Keratinocyte (primary cell): ENCODE measurements at regions not wholly inside any gene's neighbourhood (a gene's known extent, or its start where the extent isn't known, plus 50 kb on each side); places are given as distances from the start of the nearest gene placed in this dataset.

Experiments used
- EZH2 ChIP-seq: IDR thresholded peaks from one replicate; pipeline ENCODE4 v1.6.1; 2012; ENCODE audit warnings: inconsistent platforms, mild to moderate bottlenecking, low read length, moderate library complexity
- TF ChIP-seq, protein P1 (sequence below), 3 experiments: IDR thresholded peaks in 1 of 3; conservative IDR thresholded peaks in 1 of 3; optimal IDR thresholded peaks in 1 of 3; 2 replicates in 2 of 3; 3 replicates in 1 of 3; pipeline versions ENCODE3 to v1.5.1; 2011; ENCODE audit warnings: low read length in 3 of 3, mild to moderate bottlenecking in 3 of 3, moderate library complexity in 2 of 3, control low read depth in 1 of 3, inconsistent platforms in 1 of 3; ENCODE audit not compliant: insufficient read depth in 2 of 3; ENCODE audit errors: extremely low read depth in 1 of 3

DNA sequence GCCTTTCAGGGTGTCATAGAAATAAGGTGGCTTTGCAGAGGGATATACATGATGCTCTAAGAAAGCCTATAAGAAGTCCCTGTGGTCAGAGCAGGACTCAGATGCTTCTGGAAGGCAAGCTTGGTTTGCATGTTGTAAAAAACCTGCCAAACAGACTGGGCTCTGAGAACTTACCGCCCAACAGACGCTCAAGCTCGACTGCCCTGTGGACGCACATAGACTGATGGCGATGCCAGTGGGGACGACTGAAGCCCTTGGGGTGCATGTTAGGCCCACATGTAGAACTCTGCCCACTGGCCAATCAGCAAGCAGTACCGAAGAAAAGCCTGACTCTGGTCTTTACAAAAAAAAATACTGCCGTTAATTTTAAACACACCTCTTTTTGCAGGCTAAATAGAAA, 133.8 kb downstream of the NAV1 start:
- TF ChIP-seq, protein P1, sequence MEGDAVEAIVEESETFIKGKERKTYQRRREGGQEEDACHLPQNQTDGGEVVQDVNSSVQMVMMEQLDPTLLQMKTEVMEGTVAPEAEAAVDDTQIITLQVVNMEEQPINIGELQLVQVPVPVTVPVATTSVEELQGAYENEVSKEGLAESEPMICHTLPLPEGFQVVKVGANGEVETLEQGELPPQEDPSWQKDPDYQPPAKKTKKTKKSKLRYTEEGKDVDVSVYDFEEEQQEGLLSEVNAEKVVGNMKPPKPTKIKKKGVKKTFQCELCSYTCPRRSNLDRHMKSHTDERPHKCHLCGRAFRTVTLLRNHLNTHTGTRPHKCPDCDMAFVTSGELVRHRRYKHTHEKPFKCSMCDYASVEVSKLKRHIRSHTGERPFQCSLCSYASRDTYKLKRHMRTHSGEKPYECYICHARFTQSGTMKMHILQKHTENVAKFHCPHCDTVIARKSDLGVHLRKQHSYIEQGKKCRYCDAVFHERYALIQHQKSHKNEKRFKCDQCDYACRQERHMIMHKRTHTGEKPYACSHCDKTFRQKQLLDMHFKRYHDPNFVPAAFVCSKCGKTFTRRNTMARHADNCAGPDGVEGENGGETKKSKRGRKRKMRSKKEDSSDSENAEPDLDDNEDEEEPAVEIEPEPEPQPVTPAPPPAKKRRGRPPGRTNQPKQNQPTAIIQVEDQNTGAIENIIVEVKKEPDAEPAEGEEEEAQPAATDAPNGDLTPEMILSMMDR (optimal IDR thresholded peaks at IDR 0.05 in 1 of 3, IDR thresholded peaks at IDR 0.05 in 1 of 3, conservative IDR thresholded peaks at IDR 0.05 in 1 of 3; ENCODE audit: extremely low read depth in 1 of 3, insufficient read depth in 2 of 3, low read length in 3 of 3): no peak
- no peak for TF ChIP-seq EZH2
